ENCODE measurements at regions not wholly inside any gene's neighbourhood (a gene's known extent, or its start where the extent isn't known, plus 50 kb on each side); places are given as distances from the start of the nearest gene placed in this dataset.

DNA sequence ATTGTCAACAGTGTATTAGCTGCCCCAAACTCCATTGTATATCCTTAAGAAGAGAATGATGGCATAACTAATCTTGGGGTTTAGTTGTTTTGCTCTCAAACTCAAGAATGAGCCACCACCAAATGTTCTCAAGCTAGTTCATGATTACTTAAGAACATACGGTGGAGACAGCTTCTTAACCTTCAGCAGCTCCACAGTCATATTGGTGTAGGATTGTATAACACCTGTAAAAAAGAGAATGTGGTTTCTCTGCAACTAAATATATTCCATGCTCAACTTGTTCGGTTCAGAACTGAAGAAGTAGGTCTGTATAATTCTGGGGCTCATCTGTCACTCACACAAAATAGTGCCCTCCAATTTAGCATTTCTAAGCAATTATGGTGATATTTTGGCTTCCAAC lies 177.9 kb upstream of the DUSP10 start:
- DNase-seq (ENCODE audit: low read depth in 2 of 2): no peak

DNA sequence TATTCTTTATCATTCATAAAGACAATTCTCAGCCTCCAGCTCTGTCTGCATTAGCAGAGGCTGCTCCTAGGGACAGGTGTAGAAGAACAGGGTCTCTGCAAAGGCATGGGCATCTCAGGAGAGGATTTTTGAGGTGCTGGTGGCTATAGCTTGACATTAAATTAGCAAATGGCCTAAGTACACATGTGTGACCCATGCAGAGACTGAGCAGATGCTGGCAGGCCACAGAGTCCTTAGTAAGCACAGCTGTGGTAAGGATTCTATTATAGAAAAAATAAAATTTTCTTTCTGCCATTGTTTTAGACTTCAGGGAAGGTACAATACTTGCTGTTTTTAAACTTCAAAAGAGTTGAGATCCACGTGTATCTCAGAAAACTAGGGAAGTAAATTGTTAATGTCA lies 177.5 kb upstream of the DUSP10 start:
- DNase-seq (ENCODE audit: low read depth in 2 of 2): no peak

DNA sequence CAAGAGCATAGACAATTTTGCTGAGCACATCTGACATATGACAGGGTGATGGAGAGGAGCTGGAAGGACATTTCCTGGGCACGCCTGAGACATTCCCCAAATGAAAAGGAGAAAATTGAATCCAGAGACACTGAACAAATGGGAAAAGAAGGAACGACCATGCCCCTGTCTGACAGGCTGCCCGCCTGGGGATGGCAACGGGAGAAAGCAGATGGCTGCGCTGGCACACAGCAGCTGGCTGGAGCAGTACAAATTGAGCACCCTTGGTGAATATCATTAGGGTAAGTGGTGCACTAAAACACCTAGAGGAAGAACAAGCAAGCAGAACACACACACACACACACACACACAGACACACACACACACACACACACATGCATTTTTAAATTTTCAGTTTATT lies 174.3 kb upstream of the DUSP10 start:
- no peak for DNase-seq (ENCODE audit: low read depth in 2 of 2)

DNA sequence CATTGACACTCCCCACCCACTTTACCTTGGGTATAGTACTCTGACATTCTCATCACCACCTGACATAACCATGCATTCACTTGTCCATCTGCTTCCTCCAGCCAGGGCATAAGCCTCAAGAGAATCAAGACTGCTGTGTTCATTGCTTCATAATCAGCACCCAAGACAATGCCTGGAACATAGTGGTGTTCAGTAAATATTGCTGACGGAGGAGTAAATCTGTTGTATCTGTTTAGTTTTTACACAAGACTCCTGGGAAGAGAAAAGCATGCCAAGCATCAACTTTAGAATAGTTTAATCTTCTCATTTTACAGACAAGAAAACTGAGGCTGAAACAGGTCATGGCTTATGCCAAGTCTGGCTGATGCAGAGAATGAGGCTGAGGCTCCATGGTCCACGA lies 173.9 kb upstream of the DUSP10 start:
- no peak for DNase-seq (ENCODE audit: low read depth in 2 of 2)

DNA sequence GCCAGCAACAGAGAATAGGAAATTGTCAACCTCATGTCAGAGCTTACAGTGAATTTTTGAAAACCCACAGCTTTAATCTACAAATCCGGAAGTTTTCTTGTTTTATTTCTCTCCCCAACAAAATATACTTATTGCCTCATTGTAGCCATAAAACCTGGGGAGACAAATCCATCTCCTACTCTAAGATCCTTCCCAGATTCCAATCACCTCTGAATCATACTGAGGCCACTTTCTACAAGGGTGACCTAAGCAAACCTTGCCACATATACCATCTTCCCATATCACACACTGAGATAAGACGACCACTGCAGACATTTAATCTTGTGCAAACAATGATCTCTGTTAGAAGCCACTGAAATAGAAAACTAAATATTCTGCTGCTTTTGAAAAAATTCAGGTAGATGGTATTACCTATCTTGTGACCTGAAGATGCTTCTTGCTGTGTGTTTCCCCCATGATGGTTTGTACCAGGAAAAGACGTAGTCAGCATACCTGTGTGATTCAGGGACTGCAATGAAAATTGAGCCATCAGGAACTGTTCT lies 171.5 kb upstream of the DUSP10 start:
- DNase-seq (ENCODE audit: low read depth in 2 of 2): no peak

DNA sequence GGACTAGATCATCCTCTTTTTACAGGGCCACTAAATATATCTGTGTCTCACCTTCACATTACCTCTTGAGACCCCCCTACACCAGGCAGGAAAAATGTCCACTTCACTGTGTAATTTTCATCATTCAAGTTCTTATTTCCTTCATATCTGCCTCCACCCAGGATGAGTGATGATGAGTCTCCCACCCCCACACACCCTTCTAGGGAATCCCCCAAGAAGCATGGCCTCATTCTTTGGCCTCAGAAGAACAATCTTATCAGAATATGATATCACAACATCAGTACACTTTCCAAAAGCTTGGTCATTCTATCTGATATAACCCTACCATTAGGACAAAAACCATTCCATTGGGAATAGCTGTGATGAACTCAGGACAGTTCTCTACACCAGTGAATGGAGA lies 170.3 kb upstream of the DUSP10 start:
- no peak for DNase-seq (ENCODE audit: low read depth in 2 of 2)

DNA sequence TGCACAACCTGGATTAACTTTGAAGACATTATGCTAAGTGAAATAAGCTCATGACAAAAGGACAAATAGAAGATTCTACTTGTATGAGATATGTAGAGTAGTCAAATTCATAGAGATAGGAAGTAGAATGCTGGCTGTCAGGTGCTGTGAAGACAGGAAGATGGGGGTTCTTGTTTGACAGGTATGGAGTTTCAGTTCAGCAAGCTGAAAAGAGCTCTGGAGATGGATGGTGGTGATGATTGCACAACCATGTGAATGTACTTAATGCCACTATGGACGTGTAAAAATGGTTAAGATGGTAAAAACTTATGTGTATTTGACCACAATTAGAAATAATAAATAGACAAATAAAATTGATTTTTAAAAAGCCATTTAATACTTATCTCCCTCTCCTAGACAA lies 169.8 kb upstream of the DUSP10 start:
- DNase-seq (ENCODE audit: low read depth in 2 of 2): no peak

DNA sequence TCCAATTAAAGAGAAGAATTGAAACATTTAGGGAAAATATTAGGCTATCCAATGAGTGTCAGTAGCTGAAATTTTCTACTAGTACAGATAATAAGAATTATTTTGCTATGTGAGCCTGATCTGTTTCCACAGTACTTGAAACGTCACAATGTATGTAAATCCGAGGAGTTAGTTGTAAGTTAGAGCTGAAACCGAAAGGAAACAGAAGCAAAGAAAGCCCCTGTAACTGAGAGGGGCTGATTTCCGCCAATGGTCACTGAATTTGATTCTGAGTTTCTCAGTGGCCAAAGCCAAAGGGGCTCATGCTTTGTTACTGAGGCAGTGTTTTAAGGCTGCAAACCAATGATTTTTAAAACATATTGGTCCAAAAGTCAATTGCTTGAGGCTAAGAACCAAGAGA lies 168.3 kb upstream of the DUSP10 start:
- DNase-seq (ENCODE audit: low read depth in 2 of 2): no peak

DNA sequence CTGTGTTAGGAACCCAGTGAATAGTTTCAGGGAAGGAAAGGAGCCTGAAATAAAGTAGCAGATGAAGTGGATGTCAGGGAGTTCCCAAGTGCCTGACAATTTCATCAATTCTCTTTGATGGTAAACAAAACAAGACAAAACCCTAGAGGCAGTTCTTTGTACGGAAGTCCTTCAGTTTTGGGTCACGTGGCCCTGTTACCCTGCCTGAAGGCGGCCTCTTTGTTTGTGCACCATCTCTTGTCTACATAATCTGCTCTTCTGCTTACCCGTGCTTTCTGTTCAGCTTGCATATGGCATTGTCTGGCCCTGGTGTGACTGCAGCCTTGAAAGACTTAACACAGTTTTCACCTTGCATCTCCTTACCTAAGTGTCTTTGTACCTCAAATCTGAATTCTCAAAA lies 166.7 kb upstream of the DUSP10 start:
- DNase-seq (ENCODE audit: low read depth in 2 of 2): no peak

DNA sequence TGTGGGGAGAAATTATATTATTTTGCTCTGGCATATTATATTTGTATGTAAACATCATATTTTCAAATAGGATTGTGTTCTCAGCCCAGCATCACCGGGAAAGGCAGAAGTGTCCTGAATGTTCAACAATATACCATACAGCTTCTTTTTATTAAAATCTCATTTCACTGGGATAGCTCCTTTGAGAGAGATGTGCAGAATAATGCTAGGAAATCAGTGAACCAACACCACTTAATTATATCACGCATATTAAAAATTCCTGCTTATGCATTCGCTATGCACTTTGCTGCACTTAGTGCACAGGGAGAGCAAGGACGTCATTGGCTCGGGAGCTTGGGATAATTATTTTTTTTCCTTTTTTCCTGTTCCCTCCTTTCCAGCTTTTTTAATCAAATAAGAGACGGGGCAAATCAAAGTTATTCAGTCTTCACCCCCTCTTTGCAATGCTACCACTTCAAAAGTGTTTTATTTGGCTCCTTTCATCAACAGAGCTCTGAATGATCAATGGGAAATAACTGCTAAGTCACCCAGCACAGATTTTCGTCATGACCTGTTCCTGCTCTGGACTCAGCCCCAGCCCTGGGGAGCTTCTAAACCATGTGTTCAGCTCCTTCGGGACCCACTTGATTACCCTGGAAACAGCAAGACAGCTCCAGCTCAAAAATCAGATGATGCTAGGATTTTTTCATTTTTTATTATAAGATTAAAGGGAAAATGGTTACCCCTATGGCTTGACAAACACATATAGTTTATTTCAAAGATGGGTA lies 165.5 kb upstream of the DUSP10 start:
- no peak for DNase-seq (ENCODE audit: low read depth in 2 of 2)

DNA sequence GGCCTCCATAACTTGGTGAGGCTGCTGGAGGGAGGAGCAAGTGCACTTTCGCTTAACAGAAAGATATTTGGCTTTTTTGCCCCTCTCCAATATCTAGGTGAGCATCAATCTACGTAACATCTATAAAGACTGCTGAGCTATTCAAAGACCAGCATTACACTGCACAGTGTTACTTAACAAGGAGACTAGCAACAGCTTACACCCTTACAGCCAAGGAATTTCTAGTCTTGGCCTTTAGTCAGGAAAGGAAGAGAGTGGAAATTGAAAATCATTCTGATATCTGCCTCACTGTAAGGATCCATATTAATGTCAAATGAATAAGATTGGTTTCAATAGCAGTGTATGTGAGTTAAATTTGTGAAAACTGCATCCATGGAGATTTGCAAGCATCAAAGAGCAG lies 163.9 kb upstream of the DUSP10 start:
- DNase-seq (ENCODE audit: low read depth in 2 of 2): no peak

DNA sequence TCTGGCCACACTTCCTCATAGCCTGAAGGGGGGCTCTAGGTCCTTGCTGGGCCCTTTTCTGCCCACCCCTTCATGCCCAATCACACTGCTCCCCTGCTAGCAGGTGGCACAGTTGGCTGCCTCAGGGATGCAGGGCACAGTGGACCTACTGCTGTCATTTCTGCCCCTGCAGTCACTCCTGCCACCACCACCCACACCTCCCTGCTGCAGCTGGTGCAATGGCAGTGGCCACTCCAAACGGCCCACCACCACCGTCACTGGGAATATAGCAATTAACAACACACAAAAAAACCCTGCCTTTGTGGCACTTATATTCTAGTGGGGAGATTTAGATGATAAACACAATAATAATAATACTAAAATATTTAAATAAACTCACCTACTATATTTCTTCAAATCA lies 162.4 kb upstream of the DUSP10 start:
- no peak for DNase-seq (ENCODE audit: low read depth in 2 of 2)

DNA sequence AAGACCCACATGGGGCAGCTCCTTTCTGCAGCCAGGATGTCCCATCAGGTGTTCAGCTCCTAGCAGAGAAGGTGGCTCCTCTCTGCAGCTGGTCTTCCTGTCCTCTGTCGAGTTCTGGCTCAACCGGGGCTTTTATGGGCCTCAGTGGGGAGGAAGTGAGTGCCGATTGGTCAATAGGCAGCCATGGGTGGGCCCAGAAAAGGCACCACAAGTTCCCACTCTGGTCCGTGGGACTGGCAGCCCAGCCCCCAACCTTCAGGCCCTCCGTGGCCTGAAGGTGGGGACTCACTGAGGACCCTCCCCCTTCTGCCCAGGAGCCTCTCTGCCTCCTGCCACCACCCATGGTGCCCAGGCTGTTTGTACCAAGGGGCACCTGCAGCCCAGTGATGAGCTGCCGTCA lies 161.7 kb upstream of the DUSP10 start:
- DNase-seq (ENCODE audit: low read depth in 2 of 2): no peak

DNA sequence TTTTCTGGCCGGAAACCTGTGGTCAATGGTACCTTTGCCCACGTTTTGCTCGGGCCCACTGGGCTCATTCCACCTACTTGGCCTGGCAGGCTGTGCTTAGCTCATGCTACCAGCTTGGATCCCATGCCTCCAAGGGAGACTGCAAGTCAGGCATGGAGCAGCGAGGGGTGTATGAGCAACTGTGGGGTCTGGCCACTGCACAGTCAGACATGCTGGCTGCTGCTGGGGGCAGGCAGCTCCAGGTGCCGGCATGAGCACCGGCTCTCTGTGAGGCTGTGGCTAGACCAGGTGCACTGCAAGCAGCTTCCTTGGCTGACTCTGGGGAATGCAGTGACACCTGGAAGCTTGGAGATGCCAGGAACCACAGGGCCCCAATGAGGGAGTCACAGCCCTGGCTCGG lies 161.1 kb upstream of the DUSP10 start:
- no peak for DNase-seq (ENCODE audit: low read depth in 2 of 2)

DNA sequence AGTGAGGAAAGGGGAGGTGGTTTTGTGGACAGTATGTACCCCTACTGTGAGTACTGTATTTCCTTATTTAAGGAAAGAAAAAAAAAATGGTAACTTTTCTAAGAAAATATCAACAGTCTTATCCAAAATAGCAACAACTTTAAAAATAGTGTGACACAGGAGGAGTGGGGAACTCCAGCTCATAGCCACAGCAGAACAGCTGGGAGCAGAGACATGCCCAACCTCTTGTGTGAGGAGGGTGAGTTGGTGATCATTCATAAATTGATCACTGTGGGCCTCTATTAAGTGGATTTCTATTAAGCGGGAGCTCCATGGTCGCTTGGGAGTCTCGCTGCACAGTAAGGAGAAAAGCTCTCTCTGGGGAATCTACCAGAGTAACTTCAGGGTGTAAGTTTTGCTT lies 158.8 kb upstream of the DUSP10 start:
- DNase-seq (ENCODE audit: low read depth in 2 of 2): no peak

DNA sequence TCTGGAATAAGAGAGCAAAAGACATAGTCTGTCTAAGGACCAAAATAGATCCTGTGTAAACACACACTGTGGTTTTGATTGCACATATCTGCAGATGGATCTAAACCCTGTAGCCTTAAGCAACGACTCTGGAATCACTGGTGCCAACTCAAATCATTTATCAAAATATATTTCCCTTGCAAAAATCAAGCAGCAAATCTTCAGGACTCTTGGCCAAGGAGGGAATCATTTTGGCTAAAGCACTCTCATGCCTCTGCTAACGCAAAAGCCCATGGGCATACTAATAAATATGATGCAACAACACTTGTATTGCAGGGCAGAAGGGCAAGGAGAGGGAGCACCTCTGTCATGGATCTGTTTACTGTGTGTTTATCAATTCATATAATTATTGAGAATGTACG lies 155.4 kb upstream of the DUSP10 start:
- DNase-seq (ENCODE audit: low read depth in 2 of 2): no peak

DNA sequence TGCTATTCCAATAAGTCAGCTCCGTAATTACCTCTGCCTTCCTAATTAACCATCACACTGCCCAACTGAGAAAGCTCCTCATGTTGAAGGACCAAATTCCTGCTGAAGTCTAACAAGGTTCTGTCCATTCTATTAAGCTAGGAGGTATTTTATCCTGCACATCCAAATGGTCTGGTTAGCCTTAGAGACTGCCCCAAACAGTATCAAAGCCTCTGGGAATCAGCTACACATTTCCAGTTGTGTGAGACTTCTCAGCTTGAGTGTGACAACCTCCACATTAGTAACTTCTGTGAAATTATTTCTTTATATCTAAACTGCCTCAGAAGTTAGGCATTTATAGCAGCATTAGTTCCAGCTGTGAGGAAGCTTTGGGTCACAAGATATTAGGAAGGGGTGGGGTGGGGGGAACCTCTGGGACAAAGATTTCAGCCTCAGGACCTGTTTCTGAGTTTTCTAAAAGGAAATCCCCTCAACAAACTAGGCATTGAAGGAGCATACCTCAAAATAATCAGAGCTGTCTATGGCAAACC lies 150.5 kb upstream of the DUSP10 start:
- no peak for DNase-seq (ENCODE audit: low read depth in 2 of 2)

DNA sequence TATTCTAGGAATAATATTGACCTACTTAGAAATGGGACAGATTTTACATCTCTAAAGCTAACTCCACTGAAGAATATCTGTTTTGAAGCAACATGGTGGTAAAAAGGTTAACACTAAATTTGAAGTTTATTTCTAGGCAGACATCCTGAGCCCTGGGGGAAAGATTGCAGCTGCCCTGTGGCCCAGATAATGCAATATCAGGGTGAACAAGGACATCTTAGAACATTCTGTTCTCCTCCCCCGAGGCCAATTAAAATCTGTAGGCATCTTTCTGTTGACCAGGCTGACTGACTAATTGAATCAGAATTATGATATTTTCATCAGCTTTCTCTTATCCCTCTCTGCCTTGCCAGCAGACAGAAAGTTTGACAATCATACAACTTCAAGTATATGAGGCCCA lies 149.8 kb upstream of the DUSP10 start:
- DNase-seq (ENCODE audit: low read depth in 2 of 2): no peak

DNA sequence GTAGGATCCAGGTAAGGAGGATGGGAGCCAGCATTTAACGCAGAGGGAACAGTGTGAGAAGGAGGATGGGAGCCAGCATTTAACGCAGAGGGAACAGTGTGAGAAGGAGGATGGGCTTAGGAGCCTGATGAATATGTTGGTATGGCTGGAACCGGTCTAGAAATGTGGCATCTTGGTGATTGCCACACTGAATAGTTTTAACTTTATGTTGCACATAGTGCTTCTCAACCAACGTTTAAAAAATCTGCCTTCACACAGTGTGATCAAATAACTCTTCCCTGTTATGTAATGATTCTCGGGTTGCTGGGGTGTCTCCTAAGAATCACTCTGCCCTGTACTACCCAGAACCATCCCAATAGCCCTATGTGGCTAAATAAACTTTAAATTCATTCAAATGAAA lies 146.9 kb upstream of the DUSP10 start:
- DNase-seq (ENCODE audit: low read depth in 2 of 2): no peak

DNA sequence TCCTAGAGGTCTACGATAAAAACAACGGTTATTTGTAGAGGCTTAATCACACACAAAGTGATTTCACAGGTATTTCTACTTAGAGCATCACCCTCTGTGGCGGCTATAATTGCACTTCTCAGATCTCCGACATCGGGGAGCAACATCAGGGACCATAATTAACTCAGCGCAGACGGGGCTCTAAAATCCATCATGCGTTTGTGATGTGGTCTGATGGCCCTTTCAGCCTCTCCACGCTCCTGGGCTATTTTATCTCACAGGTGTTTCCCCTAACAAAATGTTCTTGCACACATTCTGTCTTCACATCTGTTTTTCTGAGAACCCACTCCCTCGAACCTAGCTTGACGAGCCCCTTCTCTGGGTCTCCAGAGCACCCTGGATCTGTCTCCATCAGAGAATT lies 146.3 kb upstream of the DUSP10 start:
- no peak for DNase-seq (ENCODE audit: low read depth in 2 of 2)

DNA sequence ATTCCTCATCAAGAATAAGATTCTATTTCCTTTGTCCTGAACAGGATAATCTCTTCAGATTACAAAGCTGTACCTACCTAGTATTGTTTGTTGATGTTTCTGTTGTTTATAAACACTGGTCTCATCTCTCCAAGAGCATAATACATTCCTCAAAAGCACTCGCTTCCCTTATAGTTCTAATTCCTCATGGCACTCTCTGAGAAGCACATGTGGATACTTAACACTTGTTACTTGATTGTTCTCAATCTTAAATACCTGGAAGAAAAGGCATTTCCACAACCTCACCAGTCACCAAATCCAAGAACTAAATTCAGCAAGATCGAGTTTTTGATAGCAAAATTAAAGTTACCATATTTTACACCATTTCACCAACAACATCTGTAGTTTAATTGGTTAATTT lies 145.9 kb upstream of the DUSP10 start:
- no peak for DNase-seq (ENCODE audit: low read depth in 2 of 2)

DNA sequence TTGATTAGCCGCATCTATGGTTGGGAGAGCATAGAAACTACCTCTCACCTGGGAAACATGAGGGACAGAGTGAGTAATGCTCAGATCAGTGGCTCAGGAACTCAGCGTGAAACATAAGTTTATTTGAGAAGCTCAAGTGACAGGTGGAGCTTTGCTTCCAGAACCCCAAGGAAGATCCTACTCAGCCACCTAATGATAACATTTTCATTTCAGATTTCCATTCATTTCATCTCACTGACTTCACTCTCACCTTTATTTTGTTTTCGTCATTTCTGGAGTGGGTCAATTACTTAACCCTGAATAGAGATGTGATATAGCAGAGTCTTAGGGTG lies 145.5 kb upstream of the DUSP10 start:
- DNase-seq (ENCODE audit: low read depth in 2 of 2): no peak

DNA sequence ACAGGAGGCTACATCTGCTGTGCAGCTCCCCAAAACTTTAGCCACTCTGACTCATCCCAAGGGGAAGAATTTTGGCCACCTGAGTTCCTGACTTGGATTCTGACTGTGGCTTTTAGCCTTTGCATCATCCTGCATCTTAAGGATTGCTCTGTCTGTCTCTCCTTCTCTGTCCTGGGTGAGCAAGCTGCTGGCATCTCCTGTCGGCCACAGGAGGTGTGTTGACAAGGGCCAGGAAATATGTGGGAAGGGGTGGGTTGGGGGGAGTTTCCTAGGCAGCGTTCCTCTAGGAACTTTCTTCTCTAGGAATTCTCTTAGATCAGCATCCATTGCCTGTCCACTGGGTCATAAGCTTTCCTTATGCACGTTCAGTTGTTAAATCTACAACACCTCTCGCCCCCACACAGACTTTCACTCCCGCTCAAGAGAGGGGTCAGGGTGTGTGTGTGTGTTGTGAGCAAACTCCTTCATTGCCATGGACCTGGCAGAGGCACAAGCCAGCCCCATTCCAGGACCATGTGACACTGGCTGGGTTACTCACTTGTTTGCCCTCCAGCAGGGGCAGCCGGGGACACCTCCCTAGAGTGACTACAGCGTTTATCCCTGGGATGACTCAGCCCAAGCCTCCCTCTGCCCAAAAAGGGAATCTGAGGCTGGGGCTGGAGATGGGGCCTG lies 145.0 kb upstream of the DUSP10 start:
- no peak for DNase-seq (ENCODE audit: low read depth in 2 of 2)
